Sciatic nerve (tissue), 2 donors: ENCODE measurements at regions not wholly inside any gene's neighbourhood (a gene's known extent, or its start where the extent isn't known, plus 50 kb on each side); places are given as distances from the start of the nearest gene placed in this dataset.

Experiments
- ATAC-seq: fragments of 200-7000 bp; cut with Tn5 transposase; one replicate; pipeline ENCODE4 v1.9.1; 2020; ENCODE audit warnings: mild to moderate bottlenecking, moderate library complexity
- DNase-seq: peaks from one replicate; pipeline ENCODE4 v3.0.0-alpha.2; 2020; ENCODE audit warnings: low spot score
- intact Hi-C: fragments of 100-400 bp; cut with DNase I; formaldehyde crosslinking; loops from one replicate; pipeline ENCODE4 v1.14.2; 2022
- donor health status: DM: no; HTN: no; CAD: no.
- donor health status: DM: no; HTN: no; CAD: no.

DNA sequence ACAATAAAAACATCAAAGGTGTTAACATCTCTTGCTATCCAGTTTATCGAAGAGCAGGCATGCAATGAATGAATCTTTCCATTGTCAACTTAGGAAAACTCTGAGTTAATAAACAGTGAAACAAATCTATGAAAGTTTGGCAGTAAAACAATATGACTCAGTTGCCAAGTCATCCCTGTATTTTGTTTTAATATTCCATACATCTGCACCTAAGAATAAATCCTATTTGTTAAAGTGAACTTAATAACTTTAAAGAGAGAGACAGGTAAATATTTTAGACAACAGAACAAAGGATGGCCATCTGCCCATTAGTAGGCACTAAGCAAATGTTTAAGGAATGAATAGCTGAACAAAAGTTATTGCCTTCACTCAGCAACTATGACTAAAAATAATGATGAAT is 700.5 kb upstream of the CELF2 start:
- ATAC-seq (no peak), DNase-seq (no peak)
- intact Hi-C loops: no loop called here

DNA sequence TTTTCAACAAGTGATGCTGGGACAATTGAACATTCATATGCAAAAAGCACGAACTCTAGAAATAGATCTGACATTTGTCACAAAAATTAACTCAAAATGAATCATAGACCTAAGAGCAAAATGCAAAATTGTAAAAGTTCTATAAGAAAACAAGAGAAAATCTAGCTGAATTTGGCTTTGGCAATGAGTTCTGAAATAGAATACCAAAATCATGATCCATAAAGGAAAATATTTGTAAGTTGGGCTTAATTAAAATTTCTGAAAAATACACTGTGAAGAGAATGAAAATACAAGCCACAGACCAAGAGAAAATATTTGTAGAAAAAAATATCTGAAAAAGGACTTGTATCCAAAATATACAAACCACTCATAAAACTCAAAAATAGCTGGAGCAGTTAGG is 698.8 kb upstream of the CELF2 start:
- DNase-seq: no peak
- no peak for ATAC-seq
- intact Hi-C loops: no loop called here

DNA sequence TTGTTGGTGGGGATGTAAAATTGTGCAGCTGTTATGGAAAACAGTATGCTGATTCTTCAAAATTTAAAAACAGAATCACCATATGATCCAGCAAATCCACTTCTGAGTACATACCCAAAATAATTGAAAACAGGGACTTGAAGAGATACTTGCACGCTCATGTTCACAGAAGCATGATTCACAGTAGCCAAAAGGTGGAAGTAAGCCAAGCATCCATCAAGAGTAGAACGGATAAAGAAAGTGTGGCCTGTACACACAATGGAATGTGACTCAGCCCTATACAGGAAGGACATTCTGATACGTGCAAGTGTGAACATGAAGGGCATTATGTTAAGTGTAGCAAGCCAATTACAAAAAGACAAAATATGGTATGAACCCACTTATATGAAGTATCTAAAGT is 696.7 kb upstream of the CELF2 start:
- ATAC-seq (no peak), DNase-seq (no peak)
- intact Hi-C loops: no loop called here

DNA sequence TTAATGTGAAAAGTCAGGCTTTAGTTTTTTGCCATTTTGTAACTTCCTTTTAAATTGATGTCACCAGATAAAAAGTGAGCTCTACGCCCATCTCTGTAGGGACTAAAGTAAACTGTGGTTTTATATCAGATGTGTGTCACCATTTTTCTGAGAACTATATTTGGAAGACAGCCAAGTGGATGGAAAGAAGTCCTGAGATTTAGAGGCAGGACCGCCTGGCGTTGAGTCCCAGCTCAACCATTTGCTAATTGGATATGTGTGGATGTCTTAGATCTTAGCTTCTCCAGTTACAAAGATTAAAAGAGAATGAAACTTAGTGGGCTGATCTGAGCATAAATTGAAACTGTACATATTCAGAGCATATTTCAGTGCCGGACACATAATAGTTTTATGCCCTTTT is 691.6 kb upstream of the CELF2 start:
- intact Hi-C loops: no loop called here
- no peak for ATAC-seq
- DNase-seq: no peak

DNA sequence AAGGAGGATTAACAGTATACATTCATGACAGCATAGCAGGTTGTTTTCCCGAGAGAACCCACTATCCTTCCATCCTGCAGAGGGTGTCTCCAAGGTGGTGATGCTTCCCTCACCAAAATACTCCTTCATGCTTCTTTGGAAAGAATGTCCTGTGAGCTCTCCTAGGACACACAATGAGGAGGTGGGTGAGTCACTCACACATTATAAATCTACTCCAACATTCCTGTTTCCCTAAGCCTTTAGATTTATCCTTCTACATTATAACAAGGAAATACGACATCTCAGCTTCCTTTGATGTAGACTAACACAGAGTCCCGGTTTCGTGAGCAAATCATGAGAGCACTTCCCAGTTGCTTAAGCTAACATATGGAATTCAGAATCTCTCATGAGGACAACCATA is 689.7 kb upstream of the CELF2 start:
- DNase-seq: no peak
- intact Hi-C loops: no loop called here
- ATAC-seq: no peak

DNA sequence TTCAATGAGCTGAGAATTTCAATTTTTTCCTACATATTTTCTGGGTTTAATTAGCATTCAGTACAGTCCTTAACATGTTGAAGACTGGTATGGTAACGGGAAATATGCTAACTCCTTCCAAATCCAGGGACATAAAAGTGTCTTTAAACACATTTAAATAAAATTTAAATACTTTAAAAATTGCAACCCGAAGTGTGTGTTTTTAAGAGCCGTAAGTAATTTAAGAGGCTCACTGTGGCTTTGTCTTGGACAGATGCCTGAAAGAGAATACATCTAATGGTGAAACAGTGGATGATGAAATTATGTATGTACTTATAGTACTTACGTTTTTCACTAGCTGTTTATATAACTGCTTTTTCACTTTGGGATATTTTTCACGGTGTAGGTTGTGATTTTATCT is 687.3 kb upstream of the CELF2 start:
- DNase-seq (no peak), ATAC-seq (no peak)
- intact Hi-C loops: no loop called here

DNA sequence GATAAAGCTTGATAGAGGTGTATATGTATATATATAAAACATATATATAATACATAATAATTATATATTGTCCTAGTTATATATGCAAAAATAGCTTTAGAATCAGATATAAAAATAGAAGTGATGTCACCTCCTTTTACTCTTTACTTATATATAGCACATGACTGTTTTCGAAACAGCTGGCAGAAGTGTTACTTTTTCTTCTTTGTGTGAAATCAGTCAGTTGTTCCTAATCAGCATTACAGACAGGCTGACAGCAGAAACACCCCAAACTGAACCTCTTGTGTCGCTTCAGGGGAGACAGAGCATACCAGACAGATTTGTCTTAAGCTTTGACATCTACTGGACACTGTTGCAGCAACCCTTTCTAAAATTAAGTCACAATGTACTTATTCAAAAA is 684.9 kb upstream of the CELF2 start:
- ATAC-seq (no peak), DNase-seq (no peak)
- intact Hi-C loops: no loop called here

DNA sequence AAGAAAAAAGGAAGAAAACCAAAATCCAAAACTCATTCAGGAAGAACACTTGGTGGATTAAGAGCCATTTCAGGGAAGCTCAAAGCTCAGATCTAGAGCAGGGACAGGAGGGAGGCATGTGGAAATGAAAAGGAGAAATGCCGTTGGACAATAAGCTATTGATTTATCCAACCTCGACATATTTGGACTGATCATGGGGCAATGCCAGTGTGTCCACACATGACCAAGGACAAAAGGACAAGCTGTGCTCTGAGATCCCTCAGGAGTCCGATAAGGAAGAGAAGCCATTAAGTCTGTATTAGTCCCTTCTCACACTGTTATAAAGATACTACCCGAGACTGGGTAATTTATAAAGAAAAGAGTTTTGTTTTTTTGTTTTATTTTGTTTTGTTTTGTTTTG is 684.0 kb upstream of the CELF2 start:
- intact Hi-C loops: no loop called here
- ATAC-seq (peak; percentile 58), DNase-seq (no peak)

DNA sequence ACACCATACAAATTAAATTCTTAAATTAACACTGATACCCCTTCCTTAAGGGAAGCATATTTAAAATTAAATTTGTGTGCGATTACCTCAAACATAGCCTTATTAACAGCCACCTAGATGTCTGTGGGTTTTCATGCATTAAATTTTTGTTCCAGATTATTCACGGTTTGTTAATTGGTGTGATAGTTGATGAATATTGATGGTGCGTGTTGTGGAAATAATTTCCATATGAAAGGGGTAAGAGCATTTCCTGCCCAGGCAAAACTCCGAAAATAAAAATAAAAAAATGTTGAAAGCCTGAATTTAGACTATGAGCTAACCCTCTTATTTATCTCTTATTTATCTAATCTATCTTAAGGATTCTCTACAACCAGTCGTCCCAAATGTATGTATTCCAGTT is 679.3 kb upstream of the CELF2 start:
- ATAC-seq: no peak
- intact Hi-C loops: no loop called here
- DNase-seq: no peak

DNA sequence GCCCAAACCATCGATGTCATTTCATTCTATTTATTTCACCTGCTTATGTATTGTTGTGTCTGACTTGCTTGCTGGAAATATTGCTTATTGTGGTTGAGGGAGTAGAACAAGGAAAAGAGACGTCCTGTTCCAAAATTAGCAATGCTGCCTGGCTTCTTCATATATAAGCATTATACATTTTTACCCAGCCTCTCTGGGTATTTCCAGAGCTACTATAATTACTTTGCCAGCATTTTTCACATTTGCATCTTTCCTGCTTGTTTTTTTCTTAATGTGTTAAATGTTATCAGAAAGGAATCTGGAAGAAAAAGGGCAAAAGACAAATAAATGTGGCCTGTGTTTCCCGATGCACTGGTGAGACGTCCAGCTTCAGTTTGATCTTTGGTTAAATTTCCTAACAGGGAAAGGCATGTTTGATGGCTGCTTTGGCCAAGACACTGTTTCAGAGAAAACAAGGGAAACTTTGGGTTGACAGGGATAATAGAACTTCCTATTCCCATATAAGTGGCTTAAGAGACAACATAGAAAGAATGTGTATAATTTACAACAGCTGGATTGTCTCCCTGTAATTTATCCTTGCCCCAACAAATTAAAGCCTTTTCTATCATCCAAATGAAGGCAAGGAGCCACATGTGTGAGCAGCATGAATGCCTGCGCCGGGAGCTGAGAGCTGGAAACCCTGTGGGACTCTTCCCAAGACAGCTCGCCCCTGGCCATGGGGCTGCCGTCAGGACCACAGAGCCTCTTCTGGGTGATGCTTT is 671.1 kb upstream of the CELF2 start:
- ATAC-seq (no peak), DNase-seq (no peak)
- intact Hi-C loops: no loop called here

DNA sequence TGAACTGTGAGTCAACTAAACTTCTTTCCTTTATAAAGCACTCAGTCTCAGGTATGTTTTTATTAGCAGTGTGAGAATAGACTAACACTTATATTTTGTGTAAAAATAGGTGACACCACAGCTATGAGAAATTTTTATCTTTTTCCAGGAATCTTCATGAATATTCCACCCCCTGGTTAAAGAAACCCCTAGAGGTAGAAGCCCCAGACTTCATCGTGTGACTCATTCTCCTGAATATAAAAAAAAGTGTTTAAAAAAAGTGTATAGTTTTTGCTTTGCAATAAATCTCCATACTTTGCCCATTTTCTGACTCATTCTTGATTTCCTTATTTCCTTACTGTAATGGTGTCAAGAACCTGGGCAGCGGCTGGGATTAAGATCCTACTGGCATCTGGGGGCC is 667.6 kb upstream of the CELF2 start:
- intact Hi-C loops: no loop called here
- ATAC-seq (no peak), DNase-seq (no peak)

DNA sequence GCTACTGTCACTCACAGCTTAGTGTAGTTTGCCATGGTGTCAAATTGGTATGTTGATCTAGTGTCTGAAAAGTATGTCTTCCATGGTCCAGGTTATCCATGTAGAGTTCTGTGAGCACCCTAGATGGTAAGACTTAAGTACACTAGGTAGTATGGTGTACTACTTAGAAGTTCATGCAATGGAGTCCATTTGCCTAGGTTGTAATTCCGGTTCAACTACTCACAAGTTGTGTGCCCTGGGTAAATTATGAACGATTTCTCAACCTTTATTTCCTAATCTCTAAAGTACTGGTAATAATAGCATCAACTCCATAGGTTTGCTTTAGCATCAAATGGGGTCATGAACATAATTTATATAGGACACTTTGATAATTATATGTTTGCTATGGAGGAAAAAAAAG is 666.2 kb upstream of the CELF2 start:
- intact Hi-C loops: no loop called here
- ATAC-seq (no peak), DNase-seq (no peak)

DNA sequence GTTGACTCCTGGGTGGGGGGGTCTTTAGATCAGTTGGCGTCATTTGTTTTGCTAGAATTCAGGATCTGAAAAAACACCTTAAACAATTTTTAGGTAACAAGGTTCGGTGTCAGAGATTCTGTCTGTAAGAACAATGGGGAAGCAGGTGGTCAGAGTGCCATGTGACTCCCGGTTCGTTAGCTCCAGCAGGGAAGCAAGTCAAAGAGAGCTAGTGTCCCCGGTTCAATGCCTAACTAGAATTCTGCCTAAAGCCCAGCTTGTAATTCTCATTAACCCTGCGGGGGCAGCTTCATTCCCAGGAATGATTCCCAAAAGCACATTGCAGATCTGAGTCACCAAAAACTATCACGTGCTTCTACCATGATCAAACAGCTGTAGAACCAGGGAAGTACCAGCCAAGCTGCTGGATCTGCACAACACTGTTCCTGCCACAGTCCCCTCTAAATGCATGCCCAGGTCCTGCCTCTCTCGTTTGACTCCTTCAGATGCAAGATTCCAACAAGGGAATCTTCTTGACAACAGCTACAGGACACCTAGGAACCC is 664.3 kb upstream of the CELF2 start:
- DNase-seq (no peak), ATAC-seq (no peak)
- intact Hi-C loops: no loop called here

DNA sequence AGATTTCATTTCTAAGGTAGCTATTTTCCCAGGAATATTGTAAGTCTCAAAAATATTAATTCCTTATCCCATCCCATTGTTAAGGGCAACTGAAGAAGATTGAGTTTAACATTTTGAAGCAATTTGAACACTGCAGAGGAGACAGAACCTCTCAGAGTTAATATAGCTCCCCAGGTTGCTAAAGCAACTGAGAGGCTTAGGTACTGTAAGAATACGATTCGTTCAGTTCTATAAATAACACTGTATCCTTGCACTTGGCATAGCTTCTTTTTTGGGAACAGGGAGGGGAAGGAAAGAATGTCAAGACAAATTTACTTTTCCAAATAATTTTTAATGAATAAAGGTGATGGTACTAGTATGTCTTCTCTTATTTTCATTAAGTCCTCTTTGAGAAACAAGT is 658.4 kb upstream of the CELF2 start:
- ATAC-seq (no peak), DNase-seq (no peak)
- intact Hi-C loops: no loop called here

DNA sequence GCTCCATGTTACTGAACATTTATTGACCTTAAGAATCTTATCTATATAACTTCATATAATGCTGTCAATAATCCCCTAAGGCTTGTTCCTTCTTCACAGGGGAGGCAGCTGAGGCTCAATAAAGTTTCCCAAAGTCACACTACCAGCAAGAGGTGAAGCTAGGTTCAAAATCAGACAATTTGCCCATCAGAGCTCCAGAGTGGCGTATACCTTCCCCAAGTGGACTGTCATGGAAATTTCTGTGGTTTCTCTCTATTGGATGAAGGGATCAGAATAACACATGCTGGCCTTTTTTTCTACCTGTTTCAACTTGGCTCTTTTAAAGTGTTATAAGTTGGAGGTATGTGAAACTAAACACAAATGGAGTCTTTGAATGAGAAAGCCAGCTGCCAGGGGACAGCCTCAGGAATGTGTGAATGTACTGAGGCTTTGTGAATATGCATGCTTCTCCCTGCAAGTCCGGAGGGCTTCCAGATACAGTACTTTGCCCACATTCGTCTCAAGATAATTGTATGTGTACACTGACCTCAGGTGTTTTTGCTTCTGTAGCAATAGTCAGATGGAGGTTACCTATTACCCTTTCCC is 656.3 kb upstream of the CELF2 start:
- ATAC-seq (no peak), DNase-seq (no peak)
- intact Hi-C loops: no loop called here

DNA sequence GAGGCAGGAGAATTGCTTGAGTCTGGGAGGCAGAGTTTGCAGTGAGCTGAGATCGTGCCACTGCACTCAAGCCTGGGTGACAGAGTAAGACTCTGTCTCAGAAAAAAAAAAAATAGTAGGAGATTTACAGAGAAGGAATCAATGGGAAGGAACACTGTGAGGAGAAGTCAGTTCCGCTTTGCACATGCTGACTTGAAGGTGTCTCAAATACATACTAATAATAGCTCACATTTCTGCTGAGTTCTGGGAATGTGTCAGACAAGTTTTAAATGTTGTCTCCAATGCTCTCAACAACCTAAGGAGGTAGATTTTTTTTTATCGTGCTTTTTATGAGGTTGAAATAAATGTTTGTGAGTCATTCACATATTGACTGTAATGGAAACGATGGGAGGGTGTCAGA is 654.9 kb upstream of the CELF2 start:
- intact Hi-C loops: no loop called here
- DNase-seq (no peak), ATAC-seq (no peak)

DNA sequence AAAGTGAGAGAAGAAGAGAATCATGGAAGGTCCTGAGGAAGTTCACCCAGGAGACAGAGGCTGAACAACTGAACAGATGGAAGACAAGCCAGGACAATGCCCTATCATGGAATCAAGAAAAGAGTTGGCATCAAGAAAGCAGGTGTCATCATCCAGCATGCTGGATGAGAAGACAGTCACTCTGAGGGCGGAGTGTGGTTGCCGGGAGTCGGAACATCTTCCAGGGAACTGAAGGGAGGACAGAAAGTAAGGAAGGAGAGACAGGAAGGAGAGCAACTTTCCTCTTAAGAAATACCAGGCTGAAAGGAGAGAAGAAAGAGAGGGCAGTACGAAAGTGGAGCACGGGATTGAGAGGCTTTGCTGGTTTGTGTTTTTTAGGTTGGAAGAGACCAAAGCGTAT is 654.5 kb upstream of the CELF2 start:
- ATAC-seq (no peak), DNase-seq (no peak)
- intact Hi-C loops: no loop called here

DNA sequence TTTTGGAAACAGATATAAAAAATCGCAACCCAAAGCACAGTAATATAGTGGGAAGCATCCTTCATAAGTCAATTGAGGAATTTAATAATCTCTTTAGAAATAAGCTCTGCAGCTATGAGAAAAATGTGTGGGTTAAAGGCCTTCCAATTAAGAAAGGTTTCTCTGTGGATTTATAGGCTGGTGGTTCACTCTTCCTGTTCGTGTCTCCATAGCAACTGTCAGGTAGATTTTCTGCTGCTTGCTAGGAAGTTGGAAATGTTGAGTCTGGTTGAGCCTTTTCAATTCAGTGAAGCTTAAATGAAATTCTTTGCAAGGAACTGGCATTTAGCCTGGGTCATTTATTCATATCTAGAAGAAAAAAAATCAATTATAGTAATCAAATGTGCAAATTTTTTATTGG is 652.8 kb upstream of the CELF2 start:
- no peak for DNase-seq
- intact Hi-C loops: no loop called here
- ATAC-seq: no peak

DNA sequence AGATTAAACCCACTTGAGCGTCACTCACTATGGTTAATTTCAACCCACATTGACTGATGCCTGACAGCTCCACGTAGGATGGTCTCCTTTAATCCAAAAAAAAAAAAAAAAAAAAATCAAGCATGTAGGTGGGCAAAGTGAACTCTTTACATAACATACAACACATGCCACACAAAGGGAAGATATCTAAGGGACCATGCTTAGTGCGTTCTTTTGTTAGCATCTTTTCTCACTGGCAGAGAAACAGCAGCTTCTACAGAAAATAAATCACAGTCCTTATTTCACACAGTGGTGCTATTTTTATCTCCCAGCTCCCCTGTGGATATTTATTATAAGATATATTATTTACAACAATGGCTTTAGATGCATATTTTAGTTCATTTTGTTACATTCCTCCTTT is 652.0 kb upstream of the CELF2 start:
- no peak for ATAC-seq
- intact Hi-C loops: no loop called here
- no peak for DNase-seq

DNA sequence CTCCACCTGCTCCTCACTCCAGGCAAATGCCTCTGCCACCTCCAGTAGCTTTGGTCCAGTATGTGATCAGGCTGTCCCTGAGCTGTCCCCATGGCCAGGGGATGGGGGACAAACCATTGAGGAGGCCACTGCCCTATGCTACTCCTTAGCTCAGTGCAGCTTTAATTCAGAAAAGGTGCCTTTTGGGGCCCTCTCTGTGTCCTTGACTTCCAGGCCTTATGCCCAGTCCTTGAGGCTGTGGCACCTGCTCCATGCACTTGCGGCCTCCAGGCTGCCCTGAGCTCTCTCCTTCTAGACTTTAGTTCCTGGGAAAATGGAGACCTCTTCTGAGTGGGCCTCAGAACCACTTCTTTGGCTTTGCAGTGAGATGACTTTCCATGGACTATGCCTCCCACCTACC is 650.8 kb upstream of the CELF2 start:
- ATAC-seq: peak; percentile 17
- intact Hi-C loops: no loop called here
- DNase-seq: no peak

DNA sequence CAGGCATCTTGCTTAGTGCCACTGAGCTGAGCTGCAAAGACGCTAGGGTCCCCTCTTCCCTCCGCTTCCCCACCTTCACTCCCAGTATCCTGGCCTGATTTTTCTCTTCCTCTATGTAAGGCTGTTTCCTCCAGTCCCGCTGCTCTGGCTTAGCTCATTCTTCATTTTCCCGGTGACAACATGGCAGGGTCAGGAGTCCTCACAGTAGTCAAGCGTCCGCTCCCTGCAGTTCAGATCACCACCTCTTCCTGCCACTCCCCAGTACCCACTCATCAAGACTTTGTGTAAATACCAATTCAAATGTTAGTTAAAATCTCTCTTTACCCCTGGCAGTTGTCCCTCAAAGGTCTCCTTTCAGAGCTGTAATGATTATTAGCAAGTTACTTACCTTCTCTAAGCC is 650.4 kb upstream of the CELF2 start:
- intact Hi-C loops: no loop called here
- no peak for DNase-seq
- peak; percentile 22 for ATAC-seq
